COLO668 (cell line): ENCODE measurements at regions not wholly inside any gene's neighbourhood (a gene's known extent, or its start where the extent isn't known, plus 50 kb on each side); places are given as distances from the start of the nearest gene placed in this dataset.
"Not testable (repeated sequence)": the region's sequence is repeated elsewhere in the genome, so short reads cannot be mapped to it uniquely, and the experiment has no call there.

Experiments used
- DNase-seq: peaks from one replicate; lab custom pipeline; 2025; ENCODE audit not compliant: unreplicated experiment; lab: John Stamatoyannopoulos, UW

DNA sequence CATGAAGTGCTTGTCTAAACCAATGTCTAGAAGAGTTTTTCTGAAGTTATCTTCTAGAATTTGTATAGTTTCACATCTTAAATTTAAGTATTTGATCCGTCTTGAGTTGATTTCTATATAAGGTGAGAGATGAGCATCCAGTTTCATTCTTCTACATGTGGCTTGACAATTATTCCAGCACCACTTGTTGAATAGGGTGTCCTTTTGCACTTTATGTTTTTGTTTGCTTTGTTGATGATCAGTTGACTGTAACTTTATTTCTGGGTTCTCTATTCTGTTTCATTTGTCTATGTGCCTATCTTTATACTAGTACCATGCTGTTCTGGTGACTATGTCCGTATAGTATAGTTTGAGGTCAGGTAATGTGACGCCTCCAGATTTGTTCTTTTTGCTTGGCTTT lies 426.6 kb upstream of the CHRM2 start:
- DNase-seq = no peak

- not testable (repeated sequence) for DNase-seq
Measured at GRCh38 chr7:136431736-136432135, 436.7 kb upstream of the CHRM2 start.

- no peak for DNase-seq
Measured at GRCh38 chr7:136424058-136424457, 444.4 kb upstream of the CHRM2 start.

DNA sequence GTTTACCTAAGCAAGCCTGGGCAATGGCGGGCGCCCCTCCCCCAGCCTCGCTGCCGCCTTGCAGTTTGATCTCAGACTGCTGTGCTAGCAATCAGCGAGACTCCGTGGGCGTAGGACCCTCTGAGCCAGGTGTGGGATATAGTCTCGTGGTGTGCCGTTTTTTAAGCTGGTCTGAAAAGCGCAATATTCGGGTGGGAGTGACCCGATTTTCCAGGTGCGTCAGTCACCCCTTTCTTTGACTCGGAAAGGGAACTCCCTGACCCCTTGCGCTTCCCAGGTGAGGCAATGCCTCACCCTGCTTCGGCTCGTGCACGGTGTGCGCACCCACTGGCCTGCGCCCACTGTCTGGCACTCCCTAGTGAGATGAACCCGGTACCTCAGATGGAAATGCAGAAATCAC lies 442.6 kb upstream of the MTPN start:
- not testable (repeated sequence) for DNase-seq

- no peak for DNase-seq
Measured at GRCh38 chr7:136412952-136413351, 435.8 kb upstream of the MTPN start.

- DNase-seq = peak; percentile 27
Measured at GRCh38 chr7:136405931-136406777, 429.0 kb upstream of the MTPN start.

DNA sequence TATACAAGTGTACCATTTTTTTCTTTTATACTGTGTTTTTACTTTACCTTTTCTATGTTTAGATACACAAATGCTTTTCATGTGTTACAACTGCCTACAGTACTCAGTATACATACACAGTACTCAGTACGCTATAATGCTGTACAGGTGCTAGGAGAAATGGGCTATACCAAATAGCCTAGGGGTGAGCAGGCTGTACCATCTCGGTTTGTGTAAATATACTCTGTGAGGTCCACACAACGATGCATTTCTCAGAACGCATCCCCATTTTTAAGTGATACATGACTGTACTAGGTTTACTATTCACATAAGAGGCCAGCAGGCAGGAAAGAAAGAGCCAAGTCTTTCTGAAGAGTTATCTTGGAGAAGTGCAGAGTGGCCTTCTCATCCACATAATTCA lies 426.4 kb upstream of the MTPN start:
- DNase-seq = no peak

- DNase-seq = no peak
Measured at GRCh38 chr7:136400877-136401276, 423.7 kb upstream of the MTPN start.

- no peak for DNase-seq
Measured at GRCh38 chr7:136399385-136399784, 422.2 kb upstream of the MTPN start.

- no peak for DNase-seq
Measured at GRCh38 chr7:136392856-136393255, 415.7 kb upstream of the MTPN start.

DNA sequence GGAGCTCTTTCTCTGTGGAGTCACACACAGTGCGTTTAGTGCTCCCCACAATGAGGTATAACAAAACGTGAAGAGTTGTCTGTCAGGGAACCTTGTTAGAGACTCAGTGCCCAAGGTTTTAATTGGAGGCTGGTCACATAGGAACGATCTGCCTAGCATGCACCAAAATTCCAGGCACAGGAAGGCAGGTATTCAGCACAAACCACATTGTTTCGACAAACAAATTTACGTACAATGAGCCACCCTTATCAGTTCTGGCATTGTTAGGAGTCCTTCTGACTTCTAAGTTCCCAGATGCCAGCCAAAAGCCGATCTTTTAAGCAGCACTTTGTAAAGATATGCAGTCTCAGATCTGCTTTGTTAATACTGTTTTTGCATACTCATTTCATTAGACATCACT lies 414.2 kb upstream of the MTPN start:
- no peak for DNase-seq

DNA sequence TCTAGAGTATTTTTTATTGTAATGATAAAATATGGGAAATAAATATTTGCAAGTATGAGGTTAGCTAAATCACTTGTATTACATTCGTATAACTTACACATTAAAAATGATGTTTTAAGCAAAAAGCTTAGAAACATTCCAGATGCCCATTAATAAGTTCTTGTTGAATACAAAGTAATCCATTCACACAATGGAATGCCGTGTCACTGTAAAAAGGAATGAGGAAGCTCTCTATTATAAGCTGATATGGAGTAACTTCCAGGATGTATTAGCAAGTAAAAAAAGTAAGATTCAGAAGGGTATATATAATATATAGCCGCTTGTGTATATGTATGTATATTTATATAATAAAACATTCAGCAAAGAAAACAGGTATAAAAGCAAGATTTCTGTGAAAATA lies 412.8 kb upstream of the MTPN start:
- DNase-seq = no peak

- DNase-seq = no peak
Measured at GRCh38 chr7:136386876-136387275, 409.7 kb upstream of the MTPN start.

- not testable (repeated sequence) for DNase-seq
Measured at GRCh38 chr7:136371409-136371808, 394.2 kb upstream of the MTPN start.

GRCh38 chr7:136370137-136370536 lies 393.0 kb upstream of the MTPN start:
- no peak for DNase-seq

DNA sequence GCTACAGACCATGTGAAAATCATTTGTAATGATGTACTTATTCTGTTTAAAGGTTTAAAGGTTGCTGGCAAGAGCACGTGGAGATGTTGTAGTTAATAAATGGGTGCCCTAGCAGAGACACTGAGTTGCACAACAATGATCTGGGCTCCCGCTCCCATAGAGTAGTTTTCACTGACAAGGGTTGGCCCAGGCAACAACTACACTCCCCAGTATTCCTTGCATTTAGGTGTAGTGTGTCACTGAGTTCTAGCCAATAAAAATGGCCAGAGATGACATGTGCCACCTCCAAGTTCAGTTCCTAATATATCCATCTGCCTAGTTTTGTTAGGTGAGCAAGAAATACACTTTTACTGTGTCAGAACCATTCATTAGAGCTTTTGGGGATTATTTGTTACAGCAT lies 392.1 kb upstream of the MTPN start:
- no peak for DNase-seq

DNA sequence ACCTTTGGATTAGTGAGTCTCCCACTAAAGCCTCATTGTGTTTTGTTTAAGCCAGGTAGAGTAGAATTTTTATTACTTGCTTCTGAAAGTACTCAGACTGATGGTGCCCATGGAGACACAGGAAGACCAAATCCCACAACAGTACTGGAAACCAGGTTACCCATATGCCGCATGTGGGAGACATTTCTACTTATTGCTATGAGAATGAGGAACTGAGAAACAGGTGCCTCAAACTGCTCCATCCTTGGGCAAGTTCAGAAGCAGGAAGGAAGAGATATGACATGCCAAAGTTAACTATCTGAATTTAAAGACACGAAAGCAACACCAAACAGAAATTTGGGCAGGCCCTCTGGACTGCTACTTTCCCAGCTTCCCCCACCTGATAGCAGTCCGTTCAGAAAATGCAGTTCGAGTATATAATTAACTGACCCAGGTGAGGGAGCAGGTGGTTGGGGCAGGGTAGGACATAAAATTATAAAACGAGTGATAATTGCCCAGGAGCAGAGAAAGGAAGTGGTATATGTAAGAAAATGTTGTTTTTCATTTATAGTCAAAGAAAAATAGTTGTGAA lies 382.3 kb upstream of the MTPN start:
- no peak for DNase-seq

- no peak for DNase-seq
Measured at GRCh38 chr7:136353287-136353686, 376.1 kb upstream of the MTPN start.

DNA sequence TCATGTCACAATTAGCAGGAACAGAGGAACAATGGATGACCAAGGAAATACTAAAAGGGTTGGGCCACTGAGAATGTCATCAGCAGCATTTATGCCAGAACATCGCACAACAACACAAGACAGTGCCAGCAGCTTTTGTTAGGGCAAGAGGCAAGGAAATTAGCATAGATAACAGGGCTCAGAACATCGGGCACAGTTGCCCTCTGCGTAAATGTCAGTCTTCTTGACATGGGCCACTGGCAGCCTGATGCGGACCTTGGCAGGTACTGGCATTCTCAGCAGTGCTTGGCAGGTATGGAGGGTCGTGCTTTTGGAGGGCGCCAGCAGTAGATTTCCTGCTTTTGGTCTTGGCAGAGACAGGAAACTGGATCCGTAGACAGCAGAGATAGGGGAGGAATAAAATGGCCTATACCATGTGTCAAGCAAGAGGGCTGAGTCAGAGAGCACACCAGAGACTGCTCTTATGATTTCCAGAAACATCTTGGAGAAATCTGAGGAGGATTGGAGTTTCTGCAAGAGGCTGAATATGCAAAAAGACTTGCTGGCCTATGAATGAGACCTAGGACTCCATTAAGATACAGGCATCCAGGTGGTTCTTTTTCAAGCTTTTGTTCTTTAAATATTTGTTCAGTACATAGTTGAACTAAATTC lies 371.5 kb upstream of the MTPN start:
- DNase-seq = no peak

GRCh38 chr7:136348142-136348541 lies 371.0 kb upstream of the MTPN start:
- DNase-seq = no peak

DNA sequence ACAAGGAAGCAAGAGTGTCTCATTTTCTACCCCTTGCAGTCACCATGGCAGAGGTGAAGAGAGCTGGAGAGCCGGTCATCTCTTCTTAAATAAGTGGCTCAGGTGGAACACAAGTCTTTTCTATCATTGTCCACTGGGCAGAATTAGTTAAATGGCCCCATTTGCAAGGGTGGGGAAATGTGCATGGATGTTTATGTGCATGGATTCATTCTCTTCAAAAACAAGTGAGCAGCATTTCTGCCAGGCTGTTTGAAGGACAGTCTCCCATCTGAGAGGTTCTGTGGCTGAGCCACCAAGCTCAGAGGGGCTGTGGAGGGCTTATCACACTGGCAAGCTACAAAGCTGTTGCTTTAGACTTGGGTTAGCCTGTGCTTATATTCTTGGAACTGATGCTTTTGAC lies 370.3 kb upstream of the MTPN start:
- DNase-seq = no peak

GRCh38 chr7:136342251-136342650 lies 365.1 kb upstream of the MTPN start:
- DNase-seq = no peak
